Endodermal cell (in vitro differentiated cells): ENCODE measurements at regions not wholly inside any gene's neighbourhood (a gene's known extent, or its start where the extent isn't known, plus 50 kb on each side); places are given as distances from the start of the nearest gene placed in this dataset.
A peak's percentile ranks its signal among the peaks of the same experiment; 100 is the strongest.

Experiments used
- DNase-seq: peaks from one replicate; pipeline ENCODE4 v3.0.0-alpha.2; 2017
- H3K27ac ChIP-seq: 2 replicates; pipeline ENCODE4 v1.5.1; 2013; ENCODE audit warnings: mild to moderate bottlenecking, low read depth, low read length, moderate library complexity
- H3K27me3 ChIP-seq: 2 replicates; pipeline ENCODE4 v1.6.1; 2013; ENCODE audit warnings: mild to moderate bottlenecking, low read length, moderate library complexity; ENCODE audit not compliant: insufficient read depth, control insufficient read depth, poor library complexity, severe bottlenecking
- H3K36me3 ChIP-seq: 2 replicates; pipeline ENCODE4 v1.7.0; 2013; ENCODE audit warnings: mild to moderate bottlenecking, low read length, moderate library complexity; ENCODE audit not compliant: control insufficient read depth, insufficient read depth
- H3K4me1 ChIP-seq: one replicate; pipeline ENCODE4 v1.7.0; 2013; ENCODE audit warnings: low read length; ENCODE audit not compliant: control insufficient read depth, insufficient read depth
- H3K4me3 ChIP-seq: 2 replicates; pipeline ENCODE4 v1.5.1; 2013; ENCODE audit warnings: mild to moderate bottlenecking, low read length, moderate library complexity
- H3K9ac ChIP-seq: 2 replicates; pipeline ENCODE4 v1.6.1; 2013; ENCODE audit warnings: mild to moderate bottlenecking, low read length, moderate library complexity; ENCODE audit not compliant: poor library complexity, severe bottlenecking; ENCODE audit errors: extremely low read depth
- H3K9me3 ChIP-seq: 2 replicates; pipeline ENCODE4 v1.6.1; 2013; ENCODE audit warnings: mild to moderate bottlenecking, low read length, moderate library complexity; ENCODE audit not compliant: control insufficient read depth
- H3K27ac Mint-ChIP-seq: 2 replicates; pipeline ENCODE4 v1.8.0; 2020; ENCODE audit warnings: mixed read lengths
- H3K27me3 Mint-ChIP-seq: 2 replicates; pipeline ENCODE4 v1.8.0; 2021; ENCODE audit warnings: mild to moderate bottlenecking, mixed read lengths; ENCODE audit not compliant: insufficient read depth
- H3K36me3 Mint-ChIP-seq: 2 replicates; pipeline ENCODE4 v1.8.0; 2020; ENCODE audit warnings: low read depth, mixed read lengths
- H3K4me1 Mint-ChIP-seq: 2 replicates; pipeline ENCODE4 v1.8.0; 2020; ENCODE audit warnings: mixed read lengths
- H3K4me3 Mint-ChIP-seq: 2 replicates; pipeline ENCODE4 v1.8.0; 2020; ENCODE audit warnings: mild to moderate bottlenecking, moderate library complexity, mixed read lengths
- H3K9me3 Mint-ChIP-seq: 2 replicates; pipeline ENCODE4 v1.8.0; 2020; ENCODE audit warnings: mild to moderate bottlenecking, mixed read lengths
- CTCF ChIP-seq: fragments of 200-600 bp; sonication (generic); conservative IDR thresholded peaks from 2 replicates; pipeline ENCODE4 v1.5.0; 2021; ENCODE audit warnings: antibody characterized with exemption, mild to moderate bottlenecking
- WGBS, 2 experiments: methylation state at CpG; one replicate each; pipeline versions ENCODE4 v1.1.5 to v1.1.7; 2013; ENCODE audit warnings: missing lambda C conversion rate in 2 of 2, mixed read lengths in 1 of 2; ENCODE audit not compliant: insufficient coverage in 1 of 2, insufficient read length in 1 of 2; 5-methylcytosine and 5-hydroxymethylcytosine counted together

- Mint-ChIP-seq H3K27ac (peak overlapping the region; percentile 98), H3K36me3 (peaks cover 6% of the 10 kb centered on the region), H3K4me3 (no peak overlapping the region), H3K27me3 (no peaks in the 10 kb centered on the region), H3K9me3 (peaks cover 4% of the 10 kb centered on the region), H3K4me1 (peaks cover 61% of the 10 kb centered on the region)
- H3K4me3 ChIP-seq: peak overlapping the region; percentile 88
- H3K9me3 ChIP-seq: peaks cover 28% of the 10 kb centered on the region
- no peaks in the 10 kb centered on the region for H3K27me3 ChIP-seq
- peaks cover 9% of the 10 kb centered on the region for H3K4me1 ChIP-seq
- 67% methylated on average over 1 of the region's 1 CpG; no CpG with 5 or more reads in 1 of the 2 experiments for WGBS, 2 experiments
- H3K27ac ChIP-seq: peak overlapping the region; percentile 94
- no peak for TF ChIP-seq CTCF
- H3K9ac ChIP-seq: peak overlapping the region; percentile 96
- no peak for DNase-seq
- H3K36me3 ChIP-seq: peaks cover 6% of the 10 kb centered on the region
Measured at GRCh38 chr1:167166690-167167075, 54.0 kb upstream of the POU2F1 start.

GRCh38 chr1:167168424-167168823 lies 52.3 kb upstream of the POU2F1 start:
- no peak for TF ChIP-seq CTCF
- H3K4me1 ChIP-seq: no peaks in the 10 kb centered on the region
- Mint-ChIP-seq H3K4me1 (peaks cover 44% of the 10 kb centered on the region), H3K27me3 (no peaks in the 10 kb centered on the region), H3K36me3 (no peaks in the 10 kb centered on the region), H3K9me3 (peaks cover 4% of the 10 kb centered on the region), H3K4me3 (no peak overlapping the region), H3K27ac (no peak overlapping the region)
- WGBS, 2 experiments: 89% methylated on average over 7 of the region's 7 CpGs; no CpG with 5 or more reads in 1 of the 2 experiments
- H3K4me3 ChIP-seq: no peak overlapping the region
- no peaks in the 10 kb centered on the region for H3K36me3 ChIP-seq
- DNase-seq: no peak
- no peak overlapping the region for H3K9ac ChIP-seq
- H3K9me3 ChIP-seq: peaks cover 28% of the 10 kb centered on the region
- H3K27ac ChIP-seq: no peak overlapping the region
- H3K27me3 ChIP-seq: no peaks in the 10 kb centered on the region

GRCh38 chr1:167169642-167170041 lies 51.0 kb upstream of the POU2F1 start:
- H3K9me3 Mint-ChIP-seq: peaks cover 4% of the 10 kb centered on the region
- no peak overlapping the region for H3K4me3 ChIP-seq
- no peaks in the 10 kb centered on the region for H3K27me3 ChIP-seq
- no peaks in the 10 kb centered on the region for H3K27me3 Mint-ChIP-seq
- no peak for TF ChIP-seq CTCF
- no peaks in the 10 kb centered on the region for H3K36me3 Mint-ChIP-seq
- no peak overlapping the region for H3K4me3 Mint-ChIP-seq
- WGBS, 2 experiments: 100% methylated on average over 2 of the region's 2 CpGs; no CpG with 5 or more reads in 1 of the 2 experiments
- peaks cover 48% of the 10 kb centered on the region for H3K4me1 Mint-ChIP-seq
- H3K36me3 ChIP-seq: no peaks in the 10 kb centered on the region
- no peaks in the 10 kb centered on the region for H3K4me1 ChIP-seq
- no peak overlapping the region for H3K27ac Mint-ChIP-seq
- no peak for DNase-seq
- no peak overlapping the region for H3K9ac ChIP-seq
- peaks cover 28% of the 10 kb centered on the region for H3K9me3 ChIP-seq
- H3K27ac ChIP-seq: no peak overlapping the region
